Mucosa of descending colon (tissue), 3 donors: ENCODE measurements at regions not wholly inside any gene's neighbourhood (a gene's known extent, or its start where the extent isn't known, plus 50 kb on each side); places are given as distances from the start of the nearest gene placed in this dataset.

Experiments
- ATAC-seq: fragments of 200-7000 bp; cut with Tn5 transposase; one replicate; pipeline ENCODE4 v1.9.1; 2020; ENCODE audit warnings: mild to moderate bottlenecking, moderate library complexity
- DNase-seq, 3 donors: peaks; one replicate each; pipeline ENCODE4 v3.0.0-alpha.2; 2020
- H3K36me3 ChIP-seq: fragments of 200-600 bp; one replicate; pipeline ENCODE4 v1.8.0; 2021; ENCODE audit warnings: low read depth, mild to moderate bottlenecking
- H3K4me1 ChIP-seq: fragments of 200-600 bp; one replicate; pipeline ENCODE4 v1.8.0; 2021; ENCODE audit warnings: low read depth, mild to moderate bottlenecking
- H3K4me3 ChIP-seq: fragments of 200-600 bp; one replicate; pipeline ENCODE4 v1.8.0; 2021; ENCODE audit warnings: mild to moderate bottlenecking
- H3K9me3 ChIP-seq: fragments of 200-600 bp; one replicate; pipeline ENCODE4 v1.8.0; 2021; ENCODE audit warnings: mild to moderate bottlenecking
- CTCF ChIP-seq: fragments of 200-600 bp; IDR thresholded peaks from one replicate; pipeline ENCODE4 v1.8.0; 2022; ENCODE audit warnings: antibody characterized with exemption, mild to moderate bottlenecking
- intact Hi-C, 2 donors: fragments of 100-400 bp; cut with DNase I in 1 of 2; cut with micrococcal nuclease in 1 of 2; formaldehyde crosslinking; loops; one replicate each; pipeline versions ENCODE4 v1.11.0 to v1.11.1; 2022; cut with DNase I, micrococcal nuclease
- donor health status: DM: no; HTN: no; CAD: no; lungs with moderate emphysema.
- donor health status: DM: no; HTN: no; CAD: no.
- donor health status: DM: no; HTN: yes; CAD: no.

- Histone ChIP-seq H3K4me3 (no peak overlapping the region), H3K9me3 (no peaks in the 10 kb centered on the region), H3K4me1 (no peaks in the 10 kb centered on the region), H3K36me3 (no peaks in the 10 kb centered on the region)
- ATAC-seq (no peak), DNase-seq (no peak)
- intact Hi-C loops = no loop called here
- no peak for TF ChIP-seq CTCF
Measured at GRCh38 chr12:127457726-127458125, 809.2 kb upstream of the TMEM132C start.

- H3K9me3 ChIP-seq = no peaks in the 10 kb centered on the region
- intact Hi-C loops = no loop called here
Measured at GRCh38 chr12:127459166-127459565, 807.8 kb upstream of the TMEM132C start.

GRCh38 chr12:127459687-127460086 is 807.3 kb upstream of the TMEM132C start:
- DNase-seq = no peak
- intact Hi-C loops = no loop called here
- Histone ChIP-seq H3K9me3 (no peaks in the 10 kb centered on the region), H3K4me3 (no peak overlapping the region), H3K4me1 (no peaks in the 10 kb centered on the region), H3K36me3 (no peaks in the 10 kb centered on the region)
- TF ChIP-seq CTCF = no peak
- no peak for ATAC-seq

More at GRCh38 chr12:127459166-127459565, 807.8 kb upstream of the TMEM132C start:
- H3K4me1 ChIP-seq = no peaks in the 10 kb centered on the region
- no peak overlapping the region for H3K4me3 ChIP-seq
- ATAC-seq (no peak), DNase-seq (no peak)
- no peaks in the 10 kb centered on the region for H3K36me3 ChIP-seq
- TF ChIP-seq CTCF = no peak

GRCh38 chr12:127463237-127463636 is 803.7 kb upstream of the TMEM132C start:
- ATAC-seq = no peak
- intact Hi-C loops = no loop called here
- H3K9me3 ChIP-seq = no peaks in the 10 kb centered on the region
- no peaks in the 10 kb centered on the region for H3K36me3 ChIP-seq
- no peaks in the 10 kb centered on the region for H3K4me1 ChIP-seq
- no peak overlapping the region for H3K4me3 ChIP-seq
- no peak for TF ChIP-seq CTCF
- no peak for DNase-seq

- no peak overlapping the region for H3K4me3 ChIP-seq
- intact Hi-C loops = no loop called here
- no peaks in the 10 kb centered on the region for H3K36me3 ChIP-seq
- H3K9me3 ChIP-seq = no peaks in the 10 kb centered on the region
- no peaks in the 10 kb centered on the region for H3K4me1 ChIP-seq
- no peak for TF ChIP-seq CTCF
- ATAC-seq (no peak), DNase-seq (no peak)
Measured at GRCh38 chr12:127469331-127469730, 797.6 kb upstream of the TMEM132C start.

- Histone ChIP-seq H3K4me3 (no peak overlapping the region), H3K4me1 (no peaks in the 10 kb centered on the region), H3K9me3 (no peaks in the 10 kb centered on the region), H3K36me3 (no peaks in the 10 kb centered on the region)
- no peak for TF ChIP-seq CTCF
- ATAC-seq = no peak
- DNase-seq = no peak
- intact Hi-C loops = no loop called here
Measured at GRCh38 chr12:127473766-127474165, 793.2 kb upstream of the TMEM132C start.
